Subcutaneous abdominal adipose tissue (tissue), 5 donors: ENCODE measurements at regions not wholly inside any gene's neighbourhood (a gene's known extent, or its start where the extent isn't known, plus 50 kb on each side); places are given as distances from the start of the nearest gene placed in this dataset.

ENCODE experiments used
- H3K27ac ChIP-seq: one replicate; pipeline ENCODE4 v1.7.0; 2013; ENCODE audit warnings: low read depth, mild to moderate bottlenecking, inconsistent platforms, low read length, moderate library complexity
- H3K27me3 ChIP-seq, 5 donors: one replicate each; pipeline ENCODE4 v1.7.0; 2013; ENCODE audit warnings: low read length in 5 of 5, inconsistent platforms in 1 of 5; ENCODE audit not compliant: control insufficient read depth in 5 of 5, insufficient read depth in 4 of 5
- H3K36me3 ChIP-seq, 5 donors: one replicate each; pipeline ENCODE4 v1.7.0; 2013; ENCODE audit warnings: low read length in 5 of 5; ENCODE audit not compliant: control insufficient read depth in 5 of 5, insufficient read depth in 5 of 5
- H3K4me1 ChIP-seq, 5 donors: one replicate each; pipeline ENCODE4 v1.7.0; 2013; ENCODE audit warnings: low read length in 5 of 5, mild to moderate bottlenecking in 3 of 5, moderate library complexity in 1 of 5; ENCODE audit not compliant: control insufficient read depth in 5 of 5, insufficient read depth in 5 of 5
- H3K4me3 ChIP-seq, 5 donors: one replicate each; pipeline ENCODE4 v1.7.0; 2013; ENCODE audit warnings: low read length in 5 of 5, low read depth in 1 of 5
- H3K9ac ChIP-seq, 5 donors: one replicate each; pipeline ENCODE4 v1.7.0; 2013; ENCODE audit warnings: low read length in 5 of 5, mild to moderate bottlenecking in 4 of 5, moderate library complexity in 3 of 5
- H3K9me3 ChIP-seq, 5 donors: one replicate each; pipeline ENCODE4 v1.7.0; 2013; ENCODE audit warnings: low read length in 5 of 5; ENCODE audit not compliant: control insufficient read depth in 5 of 5
- donor health status: healthy.
- donor health status: healthy.
- donor health status: healthy.
- donor health status: healthy.
- donor health status: healthy.

- H3K36me3 ChIP-seq: no peaks in the 10 kb centered on the region
- H3K27ac ChIP-seq: no peak overlapping the region
- H3K4me3 ChIP-seq: no peak overlapping the region
- peaks cover 0 to 4% (median 0%) of the 10 kb centered on the region in 5 donors for H3K27me3 ChIP-seq
- no peak overlapping the region for H3K9ac ChIP-seq
- no peaks in the 10 kb centered on the region for H3K4me1 ChIP-seq
- H3K9me3 ChIP-seq: no peaks in the 10 kb centered on the region
These were observed 216.7 kb upstream of the RBFOX1 start for GRCh38 chr16:7115898-7116297.

- Histone ChIP-seq H3K36me3 (no peaks in the 10 kb centered on the region), H3K9me3 (no peaks in the 10 kb centered on the region), H3K4me1 (no peaks in the 10 kb centered on the region), H3K4me3 (no peak overlapping the region), H3K27me3 (peaks cover 0 to 4% (median 0%) of the 10 kb centered on the region in 5 donors), H3K27ac (no peak overlapping the region), H3K9ac (no peak overlapping the region)
These were observed 218.7 kb upstream of the RBFOX1 start for GRCh38 chr16:7113949-7114348.

GRCh38 chr16:7113395-7113794, 219.2 kb upstream of the RBFOX1 start:
- H3K27me3 ChIP-seq: peaks cover 0 to 4% (median 0%) of the 10 kb centered on the region in 5 donors
- no peak overlapping the region for H3K9ac ChIP-seq
- H3K9me3 ChIP-seq: no peaks in the 10 kb centered on the region
- H3K4me3 ChIP-seq: no peak overlapping the region
- no peaks in the 10 kb centered on the region for H3K4me1 ChIP-seq
- no peak overlapping the region for H3K27ac ChIP-seq
- no peaks in the 10 kb centered on the region for H3K36me3 ChIP-seq

- Histone ChIP-seq H3K36me3 (no peaks in the 10 kb centered on the region), H3K27me3 (peaks cover 0 to 4% (median 0%) of the 10 kb centered on the region in 5 donors), H3K27ac (no peak overlapping the region), H3K9me3 (no peaks in the 10 kb centered on the region), H3K4me1 (no peaks in the 10 kb centered on the region), H3K4me3 (no peak overlapping the region), H3K9ac (no peak overlapping the region)
These were observed 221.4 kb upstream of the RBFOX1 start for GRCh38 chr16:7111265-7111664.

- Histone ChIP-seq H3K27me3 (no peaks in the 10 kb centered on the region), H3K27ac (no peak overlapping the region), H3K36me3 (no peaks in the 10 kb centered on the region), H3K4me1 (no peaks in the 10 kb centered on the region), H3K9me3 (no peaks in the 10 kb centered on the region), H3K4me3 (no peak overlapping the region), H3K9ac (no peak overlapping the region)
These were observed 225.2 kb upstream of the RBFOX1 start for GRCh38 chr16:7107436-7107835.

GRCh38 chr16:7103056-7103455, 229.6 kb upstream of the RBFOX1 start:
- no peak overlapping the region for H3K27ac ChIP-seq
- H3K36me3 ChIP-seq: no peaks in the 10 kb centered on the region
- H3K4me3 ChIP-seq: no peak overlapping the region
- H3K27me3 ChIP-seq: no peaks in the 10 kb centered on the region
- H3K9ac ChIP-seq: no peak overlapping the region
- peaks cover 0 to 3% (median 0%) of the 10 kb centered on the region in 5 donors for H3K9me3 ChIP-seq
- H3K4me1 ChIP-seq: no peaks in the 10 kb centered on the region

GRCh38 chr16:7101054-7101453, 231.6 kb upstream of the RBFOX1 start:
- H3K36me3 ChIP-seq: no peaks in the 10 kb centered on the region
- no peak overlapping the region for H3K4me3 ChIP-seq
- no peaks in the 10 kb centered on the region for H3K27me3 ChIP-seq
- no peak overlapping the region for H3K27ac ChIP-seq
- H3K9ac ChIP-seq: no peak overlapping the region
- H3K9me3 ChIP-seq: peaks cover 0 to 3% (median 0%) of the 10 kb centered on the region in 5 donors
- no peaks in the 10 kb centered on the region for H3K4me1 ChIP-seq

GRCh38 chr16:7097518-7097917, 235.1 kb upstream of the RBFOX1 start:
- Histone ChIP-seq H3K27me3 (no peaks in the 10 kb centered on the region), H3K9me3 (peaks cover 0 to 3% (median 0%) of the 10 kb centered on the region in 5 donors), H3K4me3 (no peak overlapping the region), H3K36me3 (no peaks in the 10 kb centered on the region), H3K4me1 (no peaks in the 10 kb centered on the region), H3K9ac (no peak overlapping the region), H3K27ac (no peak overlapping the region)

GRCh38 chr16:7093511-7093910, 239.1 kb upstream of the RBFOX1 start:
- H3K9ac ChIP-seq: no peak overlapping the region
- H3K36me3 ChIP-seq: no peaks in the 10 kb centered on the region
- H3K27ac ChIP-seq: no peak overlapping the region
- peaks cover 0 to 3% (median 0%) of the 10 kb centered on the region in 5 donors for H3K27me3 ChIP-seq
- no peaks in the 10 kb centered on the region for H3K4me1 ChIP-seq
- H3K4me3 ChIP-seq: no peak overlapping the region
- H3K9me3 ChIP-seq: no peaks in the 10 kb centered on the region

GRCh38 chr16:7090628-7091115, 242.0 kb upstream of the RBFOX1 start:
- no peak overlapping the region for H3K9ac ChIP-seq
- no peaks in the 10 kb centered on the region for H3K36me3 ChIP-seq
- peaks cover 0 to 11% (median 3%) of the 10 kb centered on the region in 5 donors for H3K27me3 ChIP-seq
- no peaks in the 10 kb centered on the region for H3K9me3 ChIP-seq
- H3K4me1 ChIP-seq: no peaks in the 10 kb centered on the region
- no peak overlapping the region for H3K4me3 ChIP-seq
- no peak overlapping the region for H3K27ac ChIP-seq

- H3K27me3 ChIP-seq: peaks cover 0 to 11% (median 3%) of the 10 kb centered on the region in 5 donors
- no peaks in the 10 kb centered on the region for H3K36me3 ChIP-seq
- no peak overlapping the region for H3K4me3 ChIP-seq
- no peak overlapping the region for H3K27ac ChIP-seq
- no peaks in the 10 kb centered on the region for H3K9me3 ChIP-seq
- H3K4me1 ChIP-seq: no peaks in the 10 kb centered on the region
- H3K9ac ChIP-seq: no peak overlapping the region
These were observed 242.9 kb upstream of the RBFOX1 start for GRCh38 chr16:7089751-7090150.
